Activated CD8-positive, alpha-beta T cell treated with anti-CD3 and anti-CD28 coated beads, Interleukin-2, amount 10 ng/mL, durations not matched to agents 7 days and 5 days (primary cell): ENCODE measurements at regions not wholly inside any gene's neighbourhood (a gene's known extent, or its start where the extent isn't known, plus 50 kb on each side); places are given as distances from the start of the nearest gene placed in this dataset.

Experiments used
- ATAC-seq: fragments of 150-1000 bp; cut with Tn5 transposase; one replicate; pipeline ENCODE4 v1.10.0; 2021; ENCODE audit warnings: moderate library complexity
- CTCF ChIA-PET: fragments of 350-600 bp; sonication (Branson Sonifier 250); formaldehyde crosslinking; loops from one replicate; lab custom pipeline; 2021; ENCODE audit warnings: antibody characterized with exemption; lab: Charles Lee
- POLR2A ChIA-PET: fragments of 350-600 bp; sonication (Branson Sonifier 250); formaldehyde crosslinking; loops from one replicate; lab custom pipeline; 2021; ENCODE audit warnings: antibody characterized with exemption; lab: Charles Lee
- DNase-seq: peaks from one replicate; pipeline ENCODE4 v3.0.0-alpha.2; 2020
- H3K27ac Mint-ChIP-seq: one replicate; pipeline ENCODE4 v1.8.0; 2021; ENCODE audit warnings: mild to moderate bottlenecking, mixed read lengths
- H3K27me3 Mint-ChIP-seq: one replicate; pipeline ENCODE4 v1.8.0; 2021; ENCODE audit warnings: low read depth, mixed read lengths
- H3K36me3 Mint-ChIP-seq: one replicate; pipeline ENCODE4 v1.8.0; 2021; ENCODE audit warnings: low read depth, mixed read lengths
- H3K4me1 Mint-ChIP-seq: one replicate; pipeline ENCODE4 v1.8.0; 2021; ENCODE audit warnings: low read depth, mixed read lengths
- H3K4me3 Mint-ChIP-seq: one replicate; pipeline ENCODE4 v1.8.0; 2021; ENCODE audit warnings: mild to moderate bottlenecking, mixed read lengths
- H3K9me3 Mint-ChIP-seq: one replicate; pipeline ENCODE4 v1.8.0; 2022; ENCODE audit warnings: mixed read lengths; ENCODE audit not compliant: insufficient read depth

- H3K9me3 Mint-ChIP-seq, result no peaks in the 10 kb centered on the region
- H3K27me3 Mint-ChIP-seq, result no peaks in the 10 kb centered on the region
- no peaks in the 10 kb centered on the region for H3K4me1 Mint-ChIP-seq
- no peak overlapping the region for H3K4me3 Mint-ChIP-seq
- POLR2A ChIA-PET, result no interaction called here
- CTCF ChIA-PET, result no interaction called here
- no peak overlapping the region for H3K27ac Mint-ChIP-seq
- DNase-seq (no peak), ATAC-seq (no peak)
- peaks cover 2% of the 10 kb centered on the region for H3K36me3 Mint-ChIP-seq
Observed at GRCh38 chr16:72415379-72415778, 243.4 kb upstream of the PMFBP1 start.

- Mint-ChIP-seq H3K4me3 (no peak overlapping the region), H3K4me1 (no peaks in the 10 kb centered on the region), H3K27ac (no peak overlapping the region), H3K27me3 (no peaks in the 10 kb centered on the region), H3K9me3 (no peaks in the 10 kb centered on the region), H3K36me3 (peaks cover 2% of the 10 kb centered on the region)
- ChIA-PET POLR2A (no interaction called here), CTCF (interaction anchor here (1.8 kb wide), 1 partner anchor 10 kb away, joined by 6 read pairs; no protein-coding TSS in a partner anchor)
- DNase-seq (no peak), ATAC-seq (no peak)
Observed at GRCh38 chr16:72410492-72410891, 238.5 kb upstream of the PMFBP1 start.

GRCh38 chr16:72409423-72409822 lies 237.5 kb upstream of the PMFBP1 start:
- Mint-ChIP-seq H3K9me3 (no peaks in the 10 kb centered on the region), H3K27me3 (no peaks in the 10 kb centered on the region), H3K36me3 (no peaks in the 10 kb centered on the region), H3K4me3 (no peak overlapping the region), H3K4me1 (no peaks in the 10 kb centered on the region), H3K27ac (no peak overlapping the region)
- CTCF ChIA-PET, result interaction anchor here (1.8 kb wide), 1 partner anchor 9 kb away, joined by 6 read pairs; no protein-coding TSS in a partner anchor
- no peak for ATAC-seq
- no peak for DNase-seq
- POLR2A ChIA-PET, result no interaction called here

GRCh38 chr16:72406390-72406789 lies 234.4 kb upstream of the PMFBP1 start:
- Mint-ChIP-seq H3K36me3 (no peaks in the 10 kb centered on the region), H3K4me1 (no peaks in the 10 kb centered on the region), H3K4me3 (no peak overlapping the region), H3K27ac (no peak overlapping the region), H3K27me3 (no peaks in the 10 kb centered on the region), H3K9me3 (no peaks in the 10 kb centered on the region)
- CTCF ChIA-PET, result no interaction called here
- POLR2A ChIA-PET, result no interaction called here
- ATAC-seq (no peak), DNase-seq (no peak)

- CTCF ChIA-PET, result no interaction called here
- POLR2A ChIA-PET, result no interaction called here
- no peaks in the 10 kb centered on the region for H3K4me1 Mint-ChIP-seq
- no peak overlapping the region for H3K4me3 Mint-ChIP-seq
- DNase-seq (no peak), ATAC-seq (no peak)
- H3K9me3 Mint-ChIP-seq, result no peaks in the 10 kb centered on the region
- no peak overlapping the region for H3K27ac Mint-ChIP-seq
- H3K27me3 Mint-ChIP-seq, result no peaks in the 10 kb centered on the region
- H3K36me3 Mint-ChIP-seq, result no peaks in the 10 kb centered on the region
Observed at GRCh38 chr16:72404299-72404698, 232.3 kb upstream of the PMFBP1 start.

- no peaks in the 10 kb centered on the region for H3K27me3 Mint-ChIP-seq
- no peaks in the 10 kb centered on the region for H3K4me1 Mint-ChIP-seq
- no peaks in the 10 kb centered on the region for H3K9me3 Mint-ChIP-seq
- no peak overlapping the region for H3K4me3 Mint-ChIP-seq
- CTCF ChIA-PET, result interaction anchor here (1.4 to 2.1 kb wide), 3 partner anchors 9 to 102 kb away, joined by 5 to 13 read pairs (median 6); no protein-coding TSS in a partner anchor
- no peak for ATAC-seq
- no peak for DNase-seq
- no peak overlapping the region for H3K27ac Mint-ChIP-seq
- POLR2A ChIA-PET, result no interaction called here
- H3K36me3 Mint-ChIP-seq, result no peaks in the 10 kb centered on the region
Observed at GRCh38 chr16:72401084-72401361, 229.1 kb upstream of the PMFBP1 start.

GRCh38 chr16:72400257-72401083 lies 228.5 kb upstream of the PMFBP1 start:
- H3K36me3 Mint-ChIP-seq, result no peaks in the 10 kb centered on the region
- DNase-seq (peak; percentile 54), ATAC-seq (no peak)
- no peak overlapping the region for H3K27ac Mint-ChIP-seq
- POLR2A ChIA-PET, result no interaction called here
- CTCF ChIA-PET, result interaction anchor here (0.6 to 2.1 kb wide), 17 partner anchors 9 to 432 kb away, joined by 3 to 13 read pairs (median 3); no protein-coding TSS in a partner anchor
- H3K27me3 Mint-ChIP-seq, result no peaks in the 10 kb centered on the region
- no peak overlapping the region for H3K4me3 Mint-ChIP-seq
- no peaks in the 10 kb centered on the region for H3K9me3 Mint-ChIP-seq
- no peaks in the 10 kb centered on the region for H3K4me1 Mint-ChIP-seq

GRCh38 chr16:72399811-72400210 lies 227.9 kb upstream of the PMFBP1 start:
- H3K27ac Mint-ChIP-seq, result no peak overlapping the region
- H3K4me3 Mint-ChIP-seq, result no peak overlapping the region
- peaks cover under 1% of the 10 kb centered on the region for H3K9me3 Mint-ChIP-seq
- no peak for DNase-seq
- no peaks in the 10 kb centered on the region for H3K4me1 Mint-ChIP-seq
- ATAC-seq, result no peak
- no peaks in the 10 kb centered on the region for H3K27me3 Mint-ChIP-seq
- no peaks in the 10 kb centered on the region for H3K36me3 Mint-ChIP-seq
- ChIA-PET CTCF (interaction anchor here (0.6 to 2.1 kb wide), 17 partner anchors 9 to 433 kb away, joined by 3 to 13 read pairs (median 3); no protein-coding TSS in a partner anchor), POLR2A (no interaction called here)

GRCh38 chr16:72397876-72398275 lies 225.9 kb upstream of the PMFBP1 start:
- Mint-ChIP-seq H3K27me3 (no peaks in the 10 kb centered on the region), H3K4me1 (no peaks in the 10 kb centered on the region), H3K9me3 (peaks cover 3% of the 10 kb centered on the region), H3K4me3 (no peak overlapping the region), H3K27ac (no peak overlapping the region), H3K36me3 (no peaks in the 10 kb centered on the region)
- ATAC-seq (no peak), DNase-seq (no peak)
- POLR2A ChIA-PET, result no interaction called here
- CTCF ChIA-PET, result no interaction called here

- H3K27me3 Mint-ChIP-seq, result no peaks in the 10 kb centered on the region
- CTCF ChIA-PET, result no interaction called here
- no peaks in the 10 kb centered on the region for H3K36me3 Mint-ChIP-seq
- POLR2A ChIA-PET, result no interaction called here
- DNase-seq (no peak), ATAC-seq (no peak)
- no peak overlapping the region for H3K4me3 Mint-ChIP-seq
- H3K9me3 Mint-ChIP-seq, result peaks cover 3% of the 10 kb centered on the region
- H3K27ac Mint-ChIP-seq, result no peak overlapping the region
- no peaks in the 10 kb centered on the region for H3K4me1 Mint-ChIP-seq
Observed at GRCh38 chr16:72394526-72394925, 222.6 kb upstream of the PMFBP1 start.

GRCh38 chr16:72389791-72390190 lies 217.8 kb upstream of the PMFBP1 start:
- Mint-ChIP-seq H3K36me3 (peaks cover 13% of the 10 kb centered on the region), H3K27ac (no peak overlapping the region), H3K4me1 (no peaks in the 10 kb centered on the region), H3K27me3 (no peaks in the 10 kb centered on the region), H3K9me3 (peaks cover 16% of the 10 kb centered on the region), H3K4me3 (no peak overlapping the region)
- ChIA-PET POLR2A (no interaction called here), CTCF (interaction anchor here (2.0 kb wide), 1 partner anchor 10 kb away, joined by 7 read pairs; no protein-coding TSS in a partner anchor)
- no peak for ATAC-seq
- DNase-seq, result no peak

GRCh38 chr16:72388007-72388406 lies 216.1 kb upstream of the PMFBP1 start:
- H3K27ac Mint-ChIP-seq, result no peak overlapping the region
- ChIA-PET POLR2A (interaction anchor here (0.6 kb wide), 1 partner anchor 507 kb away, joined by 3 read pairs; no protein-coding TSS in a partner anchor), CTCF (interaction anchor here (1.0 to 1.2 kb wide), 3 partner anchors 10 to 79 kb away, joined by 3 to 9 read pairs (median 4); no protein-coding TSS in a partner anchor)
- H3K27me3 Mint-ChIP-seq, result no peaks in the 10 kb centered on the region
- H3K4me3 Mint-ChIP-seq, result no peak overlapping the region
- ATAC-seq, result no peak
- H3K4me1 Mint-ChIP-seq, result no peaks in the 10 kb centered on the region
- peaks cover 13% of the 10 kb centered on the region for H3K36me3 Mint-ChIP-seq
- DNase-seq, result no peak
- peaks cover 13% of the 10 kb centered on the region for H3K9me3 Mint-ChIP-seq
